Activated CD4-positive, alpha-beta T cell treated with anti-CD3 and anti-CD28 coated beads, Interleukin-2, Interleukin-4, amounts not matched to agents 100 ng/mL and 50 ng/mL, durations not matched to agents 16 hours and 8 hours (primary cell): ENCODE measurements at regions not wholly inside any gene's neighbourhood (a gene's known extent, or its start where the extent isn't known, plus 50 kb on each side); places are given as distances from the start of the nearest gene placed in this dataset.
"Not testable (repeated sequence)": the region's sequence is repeated elsewhere in the genome, so short reads cannot be mapped to it uniquely, and the experiment has no call there.

Experiments used
- DNase-seq: peaks from one replicate; pipeline ENCODE4 v3.0.0-alpha.2; 2020; ENCODE audit warnings: low spot score

DNA sequence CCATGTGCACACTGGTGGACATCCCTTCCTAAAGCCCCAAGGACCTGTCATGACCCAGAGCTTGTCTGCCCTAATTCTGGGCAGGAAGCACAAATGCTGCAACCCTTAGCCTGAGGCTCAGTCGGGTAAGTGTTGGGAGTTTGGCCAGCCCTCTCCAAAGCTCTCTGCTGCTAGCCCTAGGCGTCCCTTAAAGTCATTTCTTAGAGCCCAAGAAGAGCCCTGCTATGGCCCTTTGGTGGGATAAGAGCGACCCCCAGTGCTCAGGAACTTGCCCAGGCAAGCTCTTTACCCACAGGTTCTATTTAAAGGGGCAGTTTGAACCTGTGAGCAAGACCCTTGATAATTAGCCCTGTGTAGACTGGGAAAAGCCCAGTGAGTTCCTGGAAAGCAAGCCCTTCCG is 356.8 kb downstream of the RRAGC start:
- no peak for DNase-seq

DNA sequence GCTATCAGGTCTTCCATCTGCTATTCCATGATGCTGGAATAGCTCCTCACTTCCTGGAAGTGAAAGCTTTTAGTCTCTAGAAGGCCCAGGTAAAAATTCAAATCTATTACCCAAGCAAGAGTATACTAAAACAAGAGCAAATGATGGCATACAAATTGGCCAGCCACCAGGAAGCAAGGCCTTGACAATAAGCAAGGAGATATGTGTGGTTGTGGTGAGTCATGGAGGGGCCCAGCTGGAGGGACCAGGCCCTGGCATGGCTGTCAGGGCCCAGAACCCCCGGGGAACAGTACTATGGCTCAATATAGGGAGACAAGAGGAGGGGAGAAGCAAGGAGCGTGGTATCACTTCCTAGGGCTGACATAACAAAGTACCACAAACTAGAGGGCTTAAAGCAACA is 358.7 kb downstream of the RRAGC start:
- DNase-seq, result no peak

DNA sequence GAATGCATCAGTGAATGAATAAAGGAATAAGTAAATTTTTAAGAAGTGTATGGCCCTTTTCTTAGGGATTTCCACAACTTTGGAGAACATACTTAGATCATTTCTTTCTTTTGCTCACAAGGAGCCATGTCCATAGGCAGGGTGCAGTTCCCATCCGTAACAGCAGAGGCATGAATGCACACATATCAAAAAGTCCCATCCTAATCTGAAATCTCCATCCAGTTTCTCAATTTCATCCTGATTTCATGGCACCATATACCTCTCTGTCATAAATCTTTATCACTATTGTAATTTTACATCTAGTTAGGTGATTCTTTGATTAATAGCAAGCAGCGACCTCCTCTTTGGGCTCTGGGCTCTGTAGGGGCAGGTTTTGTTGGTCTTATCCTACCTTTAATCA is 359.2 kb downstream of the RRAGC start:
- no peak for DNase-seq

DNA sequence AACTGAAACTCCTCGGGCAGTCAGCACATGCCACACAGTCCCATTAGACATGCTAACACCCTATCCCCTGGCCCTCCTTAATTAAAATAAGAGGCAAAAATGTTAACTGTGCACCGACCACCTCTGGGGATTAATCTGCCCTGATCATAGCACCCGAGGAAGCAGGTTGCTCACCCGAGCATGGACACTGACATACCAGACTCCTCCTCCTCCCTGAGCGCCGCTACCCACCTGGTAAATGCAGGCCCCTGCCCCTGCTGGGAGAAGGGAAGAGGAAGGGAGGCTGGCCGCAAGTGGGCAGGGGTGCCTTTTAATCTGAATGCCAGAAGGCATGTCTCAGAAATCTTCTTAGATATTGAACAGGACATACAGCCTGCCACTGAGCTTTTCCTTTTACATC is 360.9 kb downstream of the RRAGC start:
- no peak for DNase-seq

DNA sequence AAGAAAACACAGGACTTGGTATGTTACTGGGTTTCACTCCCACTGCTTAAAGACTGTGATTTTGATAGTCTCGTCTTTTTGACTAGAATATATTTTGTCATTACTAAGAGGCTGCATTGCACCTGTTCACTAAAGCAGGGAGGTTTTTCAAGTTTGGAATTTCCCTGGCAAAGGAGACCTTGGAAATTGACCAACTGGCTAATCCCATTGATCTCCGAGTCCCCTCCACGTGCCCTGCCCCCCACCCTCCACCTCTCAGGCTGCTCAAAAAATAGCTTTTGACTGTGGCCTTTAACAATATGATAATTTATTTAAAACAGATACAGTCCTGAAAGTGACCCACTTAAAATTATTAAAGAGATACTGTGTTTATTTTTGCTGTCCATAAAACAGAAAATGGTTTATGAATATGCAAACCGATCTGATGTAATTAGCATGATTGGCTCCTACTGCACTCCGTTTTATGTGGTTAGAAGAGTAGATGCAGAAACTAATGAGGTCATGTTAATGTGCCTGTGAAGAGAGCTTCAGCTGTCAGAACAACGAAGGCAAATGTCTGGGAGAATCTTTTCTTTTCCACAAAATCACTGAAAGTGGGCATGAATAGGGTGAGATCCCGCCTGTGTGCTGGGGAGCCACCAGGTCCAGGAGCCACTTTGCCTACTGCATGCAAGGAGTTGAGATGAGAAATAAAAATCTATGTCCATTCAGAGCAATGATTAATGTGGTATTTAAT is 361.5 kb downstream of the RRAGC start:
- DNase-seq, result no peak

DNA sequence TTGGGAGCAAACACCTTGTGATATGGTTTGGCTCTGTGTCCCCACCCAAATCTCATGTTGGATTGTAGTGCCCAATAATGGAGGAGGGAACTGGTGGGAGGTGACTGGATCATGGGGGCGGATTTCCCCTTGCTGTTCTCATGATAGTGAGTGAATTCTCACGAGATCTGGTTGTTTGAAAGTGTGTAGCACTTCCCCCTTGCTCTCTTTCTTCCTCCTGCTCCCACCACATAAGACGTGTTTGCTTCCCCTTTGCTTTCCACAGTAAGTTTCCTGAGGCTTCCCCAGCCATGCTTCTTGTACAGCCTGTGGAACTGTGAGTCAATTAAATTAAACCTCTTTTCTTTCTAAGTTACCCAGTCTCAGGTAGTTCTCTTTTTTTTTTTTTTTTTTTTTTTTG is 366.3 kb downstream of the RRAGC start:
- DNase-seq, result not testable (repeated sequence)

DNA sequence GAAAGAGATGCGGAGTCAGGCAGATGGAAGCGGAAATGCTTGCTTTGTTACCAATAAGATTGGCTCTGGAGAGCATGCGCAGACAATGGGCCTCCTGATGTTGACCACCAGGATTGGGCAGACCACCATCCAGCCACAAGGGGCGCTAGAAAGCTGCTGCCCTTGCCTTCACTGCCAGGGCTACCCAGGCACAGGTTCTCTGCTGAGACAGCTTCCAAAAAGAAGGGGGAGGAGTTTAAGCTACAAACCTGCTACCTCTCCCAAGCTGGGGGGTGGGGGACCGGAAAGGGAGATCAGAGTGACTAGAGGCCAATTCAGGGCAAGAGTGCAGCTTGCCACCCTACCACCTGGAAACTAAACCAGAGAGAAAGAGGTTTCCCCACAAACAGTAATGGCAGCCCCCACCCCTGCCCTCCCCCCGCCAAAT is 369.7 kb downstream of the RRAGC start:
- peak; percentile 43 for DNase-seq

DNA sequence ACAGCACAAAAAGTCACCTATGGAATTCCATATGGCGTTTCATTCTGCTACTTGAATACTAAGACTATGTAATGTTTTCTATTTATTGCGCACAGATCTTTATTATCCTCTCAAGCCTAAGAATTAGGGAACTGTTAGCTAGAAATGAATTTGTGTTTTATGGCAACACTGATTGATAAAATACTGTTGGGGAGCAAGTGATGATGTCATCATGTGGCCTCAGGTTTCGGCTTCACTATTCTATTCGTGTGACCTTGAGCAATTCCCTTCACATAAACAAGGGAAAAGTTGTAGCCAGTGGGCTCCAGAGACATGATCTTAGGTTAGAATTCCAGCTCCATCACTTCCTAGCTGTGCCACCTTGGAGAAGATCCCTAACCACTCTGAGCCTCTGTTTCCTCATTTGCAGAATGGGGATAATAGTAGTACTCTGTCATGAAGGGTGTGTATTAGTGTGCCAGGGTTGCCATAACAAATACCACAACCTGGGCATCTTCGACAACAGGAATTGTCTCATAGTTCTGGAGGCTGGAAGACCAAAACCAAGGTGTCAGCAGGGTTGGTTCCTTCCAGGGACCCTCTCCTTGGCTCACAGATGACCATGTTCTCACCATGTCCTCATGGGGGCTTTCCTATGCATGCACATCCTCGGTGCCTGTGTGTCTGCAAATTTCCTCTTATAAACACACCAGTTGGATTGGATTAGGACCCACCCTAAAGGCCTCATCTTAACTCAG is 371.2 kb downstream of the RRAGC start:
- no peak for DNase-seq

DNA sequence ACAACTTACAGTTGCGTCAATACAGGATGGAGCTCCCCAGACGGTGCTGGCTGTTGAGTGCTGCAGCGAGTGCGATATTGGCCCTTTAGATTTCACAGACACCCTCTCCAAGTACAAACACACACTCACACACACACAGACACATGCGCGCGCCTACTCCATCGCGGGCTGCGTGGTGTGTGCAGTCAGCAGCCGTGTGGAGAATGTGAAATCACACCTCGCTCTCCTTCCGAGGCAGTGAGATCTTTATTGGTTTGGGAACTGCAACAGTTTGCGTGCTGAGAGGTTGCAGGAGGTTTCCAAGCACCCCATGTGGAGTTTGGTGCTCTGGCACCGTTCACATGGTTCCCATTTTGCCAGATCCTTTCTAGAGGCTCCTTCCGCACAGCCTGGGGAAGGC is 372.2 kb downstream of the RRAGC start:
- DNase-seq, result no peak

DNA sequence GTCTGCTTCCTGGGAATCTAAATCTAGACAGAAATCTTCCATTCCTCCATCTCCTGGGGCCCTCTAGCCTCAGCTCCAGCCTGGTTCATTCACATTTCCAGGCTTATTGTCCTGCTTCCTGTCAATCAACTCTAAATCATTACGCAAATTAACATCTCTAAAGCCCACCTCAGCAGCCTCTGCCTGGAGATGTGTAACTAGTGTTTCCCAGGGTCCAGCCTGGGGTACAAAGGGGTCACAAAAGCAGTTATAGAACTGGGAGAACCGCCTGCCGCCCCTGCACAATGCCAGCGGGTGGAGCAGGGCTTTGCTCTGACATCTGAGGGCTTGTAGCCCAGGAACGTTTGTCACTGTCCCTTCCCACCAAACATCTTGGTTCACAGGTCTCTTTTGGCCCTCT is 373.5 kb downstream of the RRAGC start:
- DNase-seq, result no peak

DNA sequence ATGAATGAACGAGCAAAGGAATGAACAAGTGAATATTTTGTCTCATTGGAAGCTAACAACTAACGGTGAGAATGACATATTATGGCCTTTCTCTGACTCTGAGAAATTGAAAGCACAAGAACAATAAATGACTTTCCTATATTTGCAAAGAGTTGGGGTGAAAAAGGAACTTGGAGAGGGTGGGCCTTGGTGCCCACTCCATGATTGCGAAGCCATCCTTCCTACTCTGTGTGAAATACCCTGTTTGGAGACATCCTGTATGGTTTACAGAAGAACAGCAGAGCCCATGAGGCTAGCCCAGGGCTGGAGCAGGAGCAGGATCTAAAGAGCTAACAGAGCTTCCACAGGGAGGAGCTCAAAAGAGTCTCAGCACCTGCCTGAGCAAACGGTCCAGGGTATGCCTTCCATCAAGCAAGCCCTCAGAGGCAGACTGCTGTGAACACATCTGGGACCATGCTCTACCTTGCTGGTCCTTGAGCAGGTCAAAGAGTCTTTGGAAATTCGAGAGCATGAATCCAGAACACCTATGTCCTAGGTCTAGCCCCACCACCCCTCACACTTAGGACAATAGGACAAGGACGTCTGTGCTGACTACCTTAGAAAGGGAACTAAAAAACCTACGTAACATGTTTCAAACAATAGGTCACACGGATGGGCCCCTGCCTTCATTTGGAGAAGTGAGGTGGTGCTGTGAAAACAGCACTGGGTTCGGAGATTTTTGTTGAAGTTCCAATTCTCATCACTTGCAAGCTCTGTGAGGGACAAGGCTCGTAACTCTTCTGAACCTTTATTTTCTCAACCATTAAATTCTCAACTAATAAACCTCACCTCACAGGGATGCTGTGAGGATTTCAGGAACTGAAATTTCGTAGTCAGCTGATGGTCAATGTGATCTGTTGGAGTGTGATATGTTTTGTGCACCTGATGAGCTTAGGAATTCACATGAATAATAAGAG is 377.4 kb downstream of the RRAGC start:
- no peak for DNase-seq

DNA sequence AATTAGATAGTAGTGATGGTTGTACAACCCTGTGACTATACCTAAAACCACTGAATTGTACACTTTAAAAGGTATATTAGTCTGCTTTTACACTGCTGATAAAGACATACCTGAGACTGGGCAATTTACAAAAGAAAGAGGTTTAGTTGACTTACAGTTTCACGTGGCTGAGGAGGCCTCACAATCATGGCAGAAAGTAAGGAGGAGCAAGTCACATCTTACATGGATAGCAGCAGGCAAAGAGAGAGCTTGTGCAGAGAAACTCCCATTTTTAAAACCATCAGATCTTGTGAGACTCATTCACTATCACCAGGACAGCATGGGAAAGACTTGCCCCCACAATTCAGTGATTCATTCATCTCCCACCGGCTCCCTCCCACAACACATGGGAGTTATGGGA is 379.9 kb downstream of the RRAGC start:
- DNase-seq, result not testable (repeated sequence)

DNA sequence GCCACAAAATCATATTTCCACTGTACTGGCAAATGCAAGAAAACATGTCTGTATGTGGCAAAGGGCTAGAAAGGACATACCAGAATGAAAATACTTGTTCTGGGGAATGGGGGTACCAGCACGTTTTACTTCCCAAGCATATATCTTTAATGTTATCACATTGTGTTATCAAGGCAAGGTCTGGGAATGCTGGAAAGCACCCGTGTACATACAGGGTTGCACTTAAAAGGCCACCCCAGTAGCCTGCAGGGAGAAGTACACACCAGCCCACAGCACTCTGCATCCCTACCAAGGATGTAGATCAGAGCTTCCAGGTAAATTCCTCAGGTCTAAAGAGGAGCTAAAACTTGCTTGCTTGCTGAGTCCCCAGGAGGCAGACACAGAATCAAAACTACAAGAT is 381.8 kb downstream of the RRAGC start:
- DNase-seq, result no peak

DNA sequence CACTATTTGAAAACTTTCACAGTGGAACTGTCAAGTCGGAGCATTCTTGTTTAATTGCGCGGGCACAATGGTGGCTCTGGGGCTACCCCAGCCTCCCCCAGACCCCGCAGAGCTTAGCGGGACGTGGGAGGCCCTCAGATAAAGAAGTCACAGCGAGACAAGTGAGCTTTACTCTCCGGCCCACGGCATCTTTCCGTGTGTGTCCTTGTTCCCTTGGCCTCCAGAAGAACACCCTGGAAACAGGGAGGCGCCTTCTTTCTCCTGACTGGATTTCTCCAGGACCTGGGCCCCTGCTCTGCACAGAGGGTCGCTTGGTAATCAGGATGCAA is 382.8 kb downstream of the RRAGC start:
- no peak for DNase-seq

DNA sequence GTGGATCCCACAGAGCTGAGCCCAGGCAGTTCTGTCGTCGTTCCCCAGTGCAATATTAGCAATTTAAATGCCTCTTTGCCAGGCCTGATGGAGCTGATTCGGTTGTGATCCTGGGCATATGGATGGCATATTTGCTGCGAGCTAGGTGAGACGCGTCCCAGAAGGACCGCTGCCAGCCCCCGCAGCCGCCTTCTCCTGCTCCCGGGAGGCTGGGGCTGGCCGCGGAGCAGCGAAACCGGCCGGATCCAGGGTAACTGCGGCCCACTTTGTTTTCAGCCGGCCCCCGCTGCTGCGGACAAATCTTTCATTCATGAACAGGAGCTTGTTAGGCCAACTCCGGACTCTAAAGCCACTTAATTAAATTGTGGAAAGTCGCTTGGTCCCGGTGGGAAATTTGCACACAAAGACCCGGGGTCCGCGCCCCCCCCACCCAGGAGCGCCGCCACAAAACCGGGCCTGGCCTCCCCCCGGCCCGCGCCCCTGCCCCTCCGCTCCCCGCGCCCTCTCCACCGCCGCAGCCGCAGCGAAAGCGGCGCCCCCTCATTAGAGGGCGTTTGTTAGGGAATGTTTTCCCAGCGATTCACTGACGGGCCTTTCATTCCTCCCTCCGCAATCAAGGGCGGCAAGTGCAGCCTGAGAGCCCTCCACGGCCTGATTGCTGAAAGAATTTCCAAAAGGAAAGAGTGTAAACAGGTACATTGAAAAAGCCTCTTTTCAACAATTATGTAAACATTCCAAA is 383.3 kb downstream of the RRAGC start:
- no peak for DNase-seq

DNA sequence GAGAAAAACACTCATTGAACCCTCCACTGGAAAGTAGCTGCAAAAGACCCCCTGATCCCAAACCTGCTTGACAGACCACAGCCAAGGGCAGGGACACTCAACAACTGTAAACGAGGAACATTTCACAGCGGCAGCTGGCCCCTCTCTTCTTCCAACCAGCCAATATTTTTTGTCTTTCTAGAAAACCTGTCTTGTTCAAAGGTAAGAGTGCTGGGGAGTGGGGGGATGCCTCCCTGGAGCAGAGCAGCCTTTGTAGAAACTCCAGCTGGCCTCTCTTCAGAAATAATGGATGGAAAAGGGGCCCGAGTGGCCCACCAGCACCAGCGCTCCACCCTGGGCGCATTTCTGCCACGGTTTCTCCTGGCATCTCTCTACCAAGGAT is 384.0 kb downstream of the RRAGC start:
- no peak for DNase-seq

DNA sequence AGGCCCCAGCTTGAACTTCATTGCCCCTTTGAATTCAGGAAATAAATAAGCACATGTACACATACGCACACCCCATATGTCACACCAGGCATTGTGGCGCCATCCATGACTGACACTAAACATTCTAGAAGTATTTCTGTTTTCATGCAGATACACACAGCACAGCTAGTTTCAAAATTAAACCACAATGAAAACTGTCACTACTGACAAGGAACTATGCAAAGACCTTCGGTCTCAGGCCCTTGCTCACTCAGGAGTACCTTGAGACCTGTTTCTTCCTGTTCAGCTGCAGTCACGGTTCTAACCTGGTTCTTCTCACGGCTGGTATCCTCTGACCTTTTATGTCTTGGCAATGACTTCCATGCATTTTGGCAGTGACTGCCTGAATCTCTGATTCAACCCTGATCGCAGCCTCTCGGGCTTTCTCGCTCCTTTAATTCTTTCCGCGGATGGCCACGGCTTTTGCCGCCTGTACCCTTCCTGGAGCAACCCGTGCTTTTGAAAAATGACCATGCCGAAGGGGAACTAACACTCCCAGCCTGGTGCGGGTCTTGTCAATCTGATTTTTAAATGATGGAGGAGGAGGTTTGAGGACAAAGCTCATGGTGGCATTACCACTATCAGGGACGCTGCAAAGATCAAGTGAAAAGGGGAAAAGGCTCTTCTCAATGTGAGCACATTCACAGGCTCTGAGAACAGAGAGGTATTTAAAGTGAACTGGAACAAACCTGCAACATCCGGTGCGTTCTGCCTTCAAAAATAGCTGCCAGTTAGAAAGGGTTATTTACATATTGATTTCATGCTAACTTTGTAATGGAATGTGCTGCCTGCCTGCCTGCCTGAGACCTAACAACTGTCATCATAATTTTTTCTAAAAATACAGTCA is 384.6 kb downstream of the RRAGC start:
- DNase-seq, result no peak

DNA sequence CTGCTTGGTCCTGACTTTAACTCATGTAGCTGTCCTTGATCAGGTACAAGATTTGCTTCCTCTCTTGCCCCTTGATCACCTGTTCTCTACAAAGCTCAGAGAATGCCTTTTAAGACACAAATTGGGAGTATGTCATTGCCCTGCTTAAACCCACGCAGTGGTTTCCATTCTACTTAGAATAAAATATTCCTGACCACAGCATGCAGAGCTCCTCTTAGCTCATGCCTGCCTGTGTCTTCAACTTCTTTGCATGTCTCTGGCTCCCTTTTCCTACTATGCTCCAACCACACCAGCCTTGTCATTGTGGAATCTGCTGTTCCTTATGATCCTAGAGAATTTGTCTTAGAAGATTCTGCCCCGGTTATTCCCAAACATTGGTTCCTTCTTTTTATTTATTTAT is 393.1 kb downstream of the RRAGC start:
- no peak for DNase-seq

DNA sequence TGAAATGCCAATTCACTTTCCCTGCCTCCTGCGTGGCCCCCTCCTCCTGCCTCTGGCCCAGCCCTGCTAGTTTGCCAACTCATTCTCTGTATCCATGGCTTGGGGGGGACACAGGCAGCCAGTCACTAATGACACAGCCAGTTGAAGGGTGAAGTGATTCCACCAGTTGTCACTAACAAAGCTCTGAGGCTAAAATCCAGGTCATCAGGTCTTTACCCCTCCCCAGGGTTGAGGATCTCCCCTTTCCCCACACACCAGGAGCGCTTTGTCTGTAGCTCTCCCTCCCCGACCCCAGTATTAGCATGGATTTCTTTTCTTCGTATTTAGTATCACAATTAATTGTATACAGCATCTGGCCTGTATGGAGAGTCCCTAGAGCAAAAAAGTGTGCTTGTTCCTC is 394.1 kb downstream of the RRAGC start:
- no peak for DNase-seq

DNA sequence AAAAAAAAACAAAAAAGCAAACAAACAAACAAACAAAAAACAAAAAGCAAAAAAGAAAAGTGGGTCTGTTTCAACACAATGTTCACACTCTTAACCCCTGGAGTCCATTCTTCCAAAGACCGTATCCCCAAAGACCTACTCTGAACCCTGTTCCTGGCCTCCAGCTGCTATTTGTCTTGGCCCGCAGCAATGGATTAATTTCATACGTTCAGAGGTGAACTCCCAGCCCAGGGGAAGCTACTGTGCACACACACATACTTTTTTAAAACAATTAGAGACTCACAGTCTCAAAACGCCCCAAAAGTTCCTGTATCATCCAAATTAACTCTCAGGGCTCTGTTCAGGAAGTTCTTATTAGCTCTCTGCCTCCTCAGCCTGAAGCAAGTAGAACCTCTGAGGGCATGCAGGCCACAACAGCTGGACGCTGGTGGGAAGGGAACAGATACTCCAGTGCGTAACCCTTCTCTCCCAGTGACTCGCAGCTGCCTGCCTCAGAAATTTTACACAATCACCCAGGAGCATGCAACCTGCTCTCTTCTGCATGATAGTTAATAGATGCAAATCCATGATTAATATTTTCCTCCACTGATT is 395.4 kb downstream of the RRAGC start:
- no peak for DNase-seq

DNA sequence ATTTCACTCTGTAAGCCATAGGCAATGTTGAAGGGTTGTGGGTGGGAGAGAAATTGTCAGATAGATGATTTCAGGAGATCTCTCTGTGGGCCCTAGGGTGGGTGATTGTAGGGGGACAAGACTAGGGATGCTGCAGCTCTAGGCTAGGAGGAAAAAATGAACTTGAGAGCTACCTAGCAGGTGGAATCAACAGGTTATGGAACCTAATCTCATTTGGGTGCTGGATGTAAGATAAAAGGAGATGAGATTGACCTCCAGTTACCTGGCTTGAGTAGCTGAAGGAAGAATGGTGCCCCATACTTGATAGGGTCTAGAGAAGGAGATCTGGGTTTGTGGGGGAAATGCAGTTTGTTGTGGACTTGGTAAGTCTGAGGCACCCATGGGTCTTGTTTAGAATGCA is 396.5 kb downstream of the RRAGC start:
- DNase-seq, result no peak
